A549 (cell line): ENCODE measurements at regions not wholly inside any gene's neighbourhood (a gene's known extent, or its start where the extent isn't known, plus 50 kb on each side); places are given as distances from the start of the nearest gene placed in this dataset.

ENCODE experiments used
- ATAC-seq, 2 experiments: fragments of 200-7000 bp in 1 of 2; fragments of >200 bp in 1 of 2; cut with Nextera tagmentation in 1 of 2; cut with Tn5 transposase in 1 of 2; 3 replicates each; pipeline versions ENCODE4 v1.8.0 to v1.9.1; 2018 to 2020; ENCODE audit warnings: mild to moderate bottlenecking in 1 of 2, moderate library complexity in 1 of 2
- CTCF ChIA-PET: fragments of 300-600 bp; sonication (Branson Sonifier 250); formaldehyde crosslinking; extraction: SDS; loops from one replicate; lab custom pipeline; 2021; ENCODE audit warnings: antibody characterized with exemption, inconsistent platforms; lab: Yijun Ruan, JAX
- POLR2A ChIA-PET: fragments of 350-600 bp; formaldehyde crosslinking; extraction: SDS; loops from one replicate; lab custom pipeline; 2021; ENCODE audit warnings: antibody characterized with exemption, inconsistent platforms; lab: Yijun Ruan, JAX
- DNase-seq, 2 experiments: peaks; one replicate each; pipeline versions ENCODE4 v3.0.0 to v3.0.0-alpha.2; 2011 to 2016; ENCODE audit warnings: low read depth in 1 of 2, low spot score in 1 of 2
- FAIRE-seq: peaks from 2 replicates; lab custom pipeline; 2011; peaks lifted over from hg19 to GRCh38; lab: Jason Lieb, UNC
- H3K27ac ChIP-seq, 2 experiments: fragments of >200 bp; sonication (Bioruptor Twin); formaldehyde crosslinking; 3 replicates each; pipeline ENCODE4 v1.5.1; 2016 to 2017
- H3K4me1 ChIP-seq: fragments of >200 bp; sonication (Bioruptor Twin); formaldehyde crosslinking; 3 replicates; pipeline ENCODE4 v1.6.1; 2016
- H3K4me2 ChIP-seq: fragments of >200 bp; sonication (Bioruptor Twin); formaldehyde crosslinking; 3 replicates; pipeline ENCODE4 v1.6.1; 2016
- H3K4me3 ChIP-seq: fragments of >200 bp; sonication (Bioruptor Twin); formaldehyde crosslinking; 3 replicates; pipeline ENCODE4 v1.5.1; 2016
- H3K9me3 ChIP-seq: fragments of >200 bp; sonication (Bioruptor Twin); formaldehyde crosslinking; 3 replicates; pipeline ENCODE4 v1.6.1; 2016
- CBX8 ChIP-seq: fragments of 200-600 bp; sonication (generic); IDR thresholded peaks from 2 replicates; pipeline ENCODE4 v1.6.1; 2016
- EP300 ChIP-seq, 2 experiments: fragments of >200 bp; sonication (Bioruptor Twin); formaldehyde crosslinking; IDR thresholded peaks; 2 replicates in 1 of 2; 3 replicates in 1 of 2; pipeline ENCODE4 v1.6.1; 2016 to 2017
- HES2 ChIP-seq: fragments of >200 bp; sonication (Bioruptor Twin); formaldehyde crosslinking; IDR thresholded peaks from 2 replicates; pipeline ENCODE4 v1.6.1; 2016
- JUN ChIP-seq, 2 experiments: fragments of >200 bp; sonication (Bioruptor Twin); formaldehyde crosslinking; IDR thresholded peaks; 2 replicates in 1 of 2; 3 replicates in 1 of 2; pipeline ENCODE4 v1.6.1; 2016 to 2017
- JUNB ChIP-seq: fragments of >200 bp; sonication (Bioruptor Twin); formaldehyde crosslinking; IDR thresholded peaks from 2 replicates; pipeline ENCODE4 v1.6.1; 2016
- KDM5A ChIP-seq: fragments of 200-600 bp; sonication (generic); IDR thresholded peaks from 2 replicates; pipeline ENCODE4 v1.6.1; 2016; ENCODE audit warnings: antibody characterized with exemption, mild to moderate bottlenecking
- MAX ChIP-seq: IDR thresholded peaks from 2 replicates; pipeline ENCODE4 v1.6.1; 2012
- MAZ ChIP-seq: fragments of 150-350 bp; IDR thresholded peaks from 2 replicates; pipeline ENCODE4 v1.6.1; 2014; ENCODE audit warnings: antibody characterized with exemption, low read depth, low read length, borderline replicate concordance
- POLR2A ChIP-seq: IDR thresholded peaks from 2 replicates; pipeline ENCODE4 v1.6.1; 2012; ENCODE audit warnings: mild to moderate bottlenecking, low read length
- POLR2AphosphoS2 ChIP-seq: conservative IDR thresholded peaks from 2 replicates; pipeline ENCODE4 v1.6.1; 2012; ENCODE audit warnings: low read length, improper control_type of control experiment, inconsistent platforms
- RCOR1 ChIP-seq: fragments of 150-350 bp; IDR thresholded peaks from 2 replicates; pipeline ENCODE4 v1.6.1; 2014; ENCODE audit warnings: antibody characterized with exemption, low read length, low read depth
- TP53 ChIP-seq: fragments of 250-450 bp; sonication (Bioruptor Pico); IDR thresholded peaks from 2 replicates; pipeline ENCODE4 v1.5.0; 2021; ENCODE audit warnings: mild to moderate bottlenecking, moderate library complexity
- USF2 ChIP-seq: fragments of 450-650 bp; IDR thresholded peaks from 2 replicates; pipeline ENCODE4 v1.6.1; 2014; ENCODE audit warnings: antibody characterized with exemption
- WGBS: methylation state at CpG from one replicate; pipeline ENCODE4 v1.1.6; 2017; ENCODE audit errors: missing lambda C conversion rate; 5-methylcytosine and 5-hydroxymethylcytosine counted together
- TF ChIP-seq, protein P1 (sequence below): fragments of 200-600 bp; sonication (generic); IDR thresholded peaks from 2 replicates; pipeline ENCODE4 v1.6.1; 2016; ENCODE audit warnings: antibody characterized with exemption, mild to moderate bottlenecking, moderate library complexity

DNA sequence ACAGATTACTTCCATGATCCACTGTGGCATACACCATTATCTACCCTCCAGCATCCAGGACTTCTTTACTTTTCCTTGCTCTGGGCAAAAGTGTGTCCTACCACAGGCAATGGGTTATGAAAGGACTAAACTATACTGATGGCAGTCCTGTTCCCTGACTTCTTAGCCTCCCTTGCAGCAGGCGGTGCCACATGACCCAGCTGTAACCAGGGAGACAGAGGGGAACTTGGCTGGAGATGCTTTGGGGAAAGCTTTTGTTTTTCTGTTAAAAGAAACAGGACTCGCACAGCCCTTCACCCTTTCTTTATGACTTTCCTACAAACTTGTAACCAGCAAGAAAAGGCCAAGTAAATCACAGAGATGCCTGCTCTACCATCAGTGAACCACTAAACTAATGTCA lies 394.4 kb downstream of the PCNX1 start:
- Histone ChIP-seq H3K4me1 (no peaks in the 10 kb centered on the region), H3K4me2 (no peak overlapping the region), H3K27ac (no peak overlapping the region), H3K4me3 (no peak overlapping the region), H3K9me3 (peaks cover 36% of the 10 kb centered on the region; the same call in 2 of the 3 replicates)
- DNase-seq (no peak), FAIRE-seq (no peak), ATAC-seq (no peak)
- TF ChIP-seq POLR2A (no peak), MAX (no peak)
- ChIA-PET CTCF (no interaction called here), POLR2A (no interaction called here)
- WGBS = 20% methylated on average over 2 of the region's 2 CpGs

DNA sequence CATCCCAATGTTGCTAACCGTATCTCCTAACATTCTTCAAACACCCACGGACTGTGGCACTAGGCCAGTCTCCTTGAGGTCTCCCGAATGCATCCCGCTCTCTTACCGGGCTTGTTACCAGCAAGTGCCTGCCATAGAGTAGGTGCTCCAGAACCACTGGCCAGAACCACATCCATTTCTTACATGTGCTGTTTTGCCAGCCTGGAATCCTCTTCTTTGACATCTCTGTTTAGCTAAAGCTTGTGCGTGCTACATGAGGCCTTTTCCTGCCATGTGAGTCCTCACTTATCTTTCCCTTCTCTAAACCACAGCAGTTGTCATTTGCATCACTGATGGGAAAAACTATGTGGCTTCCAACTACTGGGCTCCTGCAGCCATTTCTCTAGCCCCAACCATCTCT lies 397.4 kb downstream of the PCNX1 start:
- POLR2A ChIA-PET = no interaction called here
- ATAC-seq (no peak), FAIRE-seq (no peak), DNase-seq (no peak)
- Histone ChIP-seq H3K4me3 (no peak overlapping the region), H3K4me2 (no peak overlapping the region), H3K4me1 (no peaks in the 10 kb centered on the region), H3K27ac (no peak overlapping the region), H3K9me3 (peaks cover 41% of the 10 kb centered on the region; the same call in 2 of the 3 replicates)
- CTCF ChIA-PET = no interaction called here
- WGBS = 47% methylated on average over 6 of the region's 6 CpGs
- no peak for TF ChIP-seq HES2
- TF ChIP-seq TP53 (CRISPR knock-in tag) = no peak
- TF ChIP-seq MAZ = no peak
- TF ChIP-seq POLR2AphosphoS2 = no peak

GRCh38 chr14:71308671-71309070 lies 401.4 kb downstream of the PCNX1 start:
- FAIRE-seq (no peak), ATAC-seq (no peak), DNase-seq (no peak)
- CTCF ChIA-PET = no interaction called here
- Histone ChIP-seq H3K4me1 (no peaks in the 10 kb centered on the region), H3K4me3 (no peak overlapping the region), H3K4me2 (no peak overlapping the region), H3K27ac (no peak overlapping the region), H3K9me3 (peaks cover 31% of the 10 kb centered on the region; the same call in 2 of the 3 replicates)
- POLR2A ChIA-PET = no interaction called here
- 13% methylated on average over 1 of the region's 1 CpG for WGBS
- TF ChIP-seq JUNB (no peak), CBX8 (no peak), JUN (IDR thresholded peaks at IDR 0.05) (no peak), KDM5A (no peak), RCOR1 (no peak)
- TF ChIP-seq, all 56 proteins: peak for 0

GRCh38 chr14:71309756-71310155 lies 402.5 kb downstream of the PCNX1 start:
- FAIRE-seq (no peak), DNase-seq (no peak), ATAC-seq (no peak)
- H3K27ac ChIP-seq = no peak overlapping the region
- 0% methylated on average over 2 of the region's 2 CpGs for WGBS
- no peak overlapping the region for H3K4me3 ChIP-seq
- TF ChIP-seq, protein P1, sequence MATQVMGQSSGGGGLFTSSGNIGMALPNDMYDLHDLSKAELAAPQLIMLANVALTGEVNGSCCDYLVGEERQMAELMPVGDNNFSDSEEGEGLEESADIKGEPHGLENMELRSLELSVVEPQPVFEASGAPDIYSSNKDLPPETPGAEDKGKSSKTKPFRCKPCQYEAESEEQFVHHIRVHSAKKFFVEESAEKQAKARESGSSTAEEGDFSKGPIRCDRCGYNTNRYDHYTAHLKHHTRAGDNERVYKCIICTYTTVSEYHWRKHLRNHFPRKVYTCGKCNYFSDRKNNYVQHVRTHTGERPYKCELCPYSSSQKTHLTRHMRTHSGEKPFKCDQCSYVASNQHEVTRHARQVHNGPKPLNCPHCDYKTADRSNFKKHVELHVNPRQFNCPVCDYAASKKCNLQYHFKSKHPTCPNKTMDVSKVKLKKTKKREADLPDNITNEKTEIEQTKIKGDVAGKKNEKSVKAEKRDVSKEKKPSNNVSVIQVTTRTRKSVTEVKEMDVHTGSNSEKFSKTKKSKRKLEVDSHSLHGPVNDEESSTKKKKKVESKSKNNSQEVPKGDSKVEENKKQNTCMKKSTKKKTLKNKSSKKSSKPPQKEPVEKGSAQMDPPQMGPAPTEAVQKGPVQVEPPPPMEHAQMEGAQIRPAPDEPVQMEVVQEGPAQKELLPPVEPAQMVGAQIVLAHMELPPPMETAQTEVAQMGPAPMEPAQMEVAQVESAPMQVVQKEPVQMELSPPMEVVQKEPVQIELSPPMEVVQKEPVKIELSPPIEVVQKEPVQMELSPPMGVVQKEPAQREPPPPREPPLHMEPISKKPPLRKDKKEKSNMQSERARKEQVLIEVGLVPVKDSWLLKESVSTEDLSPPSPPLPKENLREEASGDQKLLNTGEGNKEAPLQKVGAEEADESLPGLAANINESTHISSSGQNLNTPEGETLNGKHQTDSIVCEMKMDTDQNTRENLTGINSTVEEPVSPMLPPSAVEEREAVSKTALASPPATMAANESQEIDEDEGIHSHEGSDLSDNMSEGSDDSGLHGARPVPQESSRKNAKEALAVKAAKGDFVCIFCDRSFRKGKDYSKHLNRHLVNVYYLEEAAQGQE = no peak
- TF ChIP-seq USF2 = no peak
- TF ChIP-seq EP300 (IDR thresholded peaks at IDR 0.05) = no peak
- POLR2A ChIA-PET = no interaction called here
- peaks cover 21% of the 10 kb centered on the region; the same call in 2 of the 3 replicates for H3K9me3 ChIP-seq
- no peak overlapping the region for H3K4me2 ChIP-seq
- CTCF ChIA-PET = interaction anchor here (1.7 kb wide), 1 partner anchor 443 kb away, joined by 6 read pairs; no protein-coding TSS in a partner anchor
- no peaks in the 10 kb centered on the region for H3K4me1 ChIP-seq
